Activated CD4-positive, alpha-beta memory T cell treated with anti-CD3 and anti-CD28 coated beads for 36 hours (primary cell): ENCODE measurements at regions not wholly inside any gene's neighbourhood (a gene's known extent, or its start where the extent isn't known, plus 50 kb on each side); places are given as distances from the start of the nearest gene placed in this dataset.

Experiments
- CTCF ChIA-PET: fragments of 350-600 bp; sonication (Branson Sonifier 250); formaldehyde crosslinking; loops from one replicate; lab custom pipeline; 2021; ENCODE audit warnings: antibody characterized with exemption, inconsistent platforms; lab: Charles Lee
- POLR2A ChIA-PET: fragments of 350-600 bp; sonication (Branson Sonifier 250); formaldehyde crosslinking; loops from one replicate; lab custom pipeline; 2021; ENCODE audit warnings: antibody characterized with exemption; lab: Charles Lee
- DNase-seq: peaks from one replicate; pipeline ENCODE4 v3.0.0-alpha.2; 2020
- H3K27ac Mint-ChIP-seq: one replicate; pipeline ENCODE4 v1.8.0; 2021; ENCODE audit warnings: mixed read lengths
- H3K27me3 Mint-ChIP-seq: one replicate; pipeline ENCODE4 v1.8.0; 2021; ENCODE audit warnings: mixed read lengths
- H3K36me3 Mint-ChIP-seq: one replicate; pipeline ENCODE4 v1.8.0; 2021; ENCODE audit warnings: mixed read lengths
- H3K4me1 Mint-ChIP-seq: one replicate; pipeline ENCODE4 v1.8.0; 2021; ENCODE audit warnings: low read depth, mixed read lengths
- H3K4me3 Mint-ChIP-seq: one replicate; pipeline ENCODE4 v1.8.0; 2021; ENCODE audit warnings: mild to moderate bottlenecking, mixed read lengths
- H3K9me3 Mint-ChIP-seq: one replicate; pipeline ENCODE4 v1.8.0; 2021; ENCODE audit warnings: mixed read lengths
- intact Hi-C: fragments of 100-400 bp; cut with micrococcal nuclease; formaldehyde crosslinking; loops from one replicate; pipeline ENCODE4 v1.15.1; 2023

DNA sequence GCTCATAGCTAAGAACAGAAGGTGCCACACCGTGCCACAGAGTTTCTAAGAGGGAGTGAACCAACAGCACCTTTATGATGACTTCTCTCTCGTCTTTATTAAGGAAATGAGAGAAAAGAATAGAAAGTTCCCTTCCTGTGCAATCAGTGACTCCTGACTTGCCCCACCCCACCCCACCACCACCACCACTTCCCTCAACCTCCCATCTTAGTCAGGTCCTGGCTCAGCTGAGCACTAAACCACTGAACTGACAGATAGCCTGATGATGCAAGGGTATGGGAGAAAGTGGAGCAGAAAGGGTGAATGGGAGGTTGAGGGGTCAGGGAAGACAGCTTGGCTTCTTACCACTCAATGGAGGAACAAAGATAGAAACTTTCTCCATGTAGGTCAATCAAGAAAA is 75.2 kb upstream of the RMDN2 start:
- Mint-ChIP-seq H3K9me3 (no peaks in the 10 kb centered on the region), H3K4me3 (no peak overlapping the region), H3K4me1 (peaks cover 22% of the 10 kb centered on the region), H3K27me3 (no peaks in the 10 kb centered on the region), H3K27ac (peak overlapping the region; percentile 4), H3K36me3 (no peaks in the 10 kb centered on the region)
- intact Hi-C loops = loop anchor here (5.0 kb wide), 1 partner anchor 278 kb away; no protein-coding TSS in a partner anchor
- peak; percentile 69 for DNase-seq
- CTCF ChIA-PET = interaction anchor here (0.6 to 5.9 kb wide), 4 partner anchors 17 to 435 kb away, joined by 3 to 29 read pairs (median 8); no protein-coding TSS in a partner anchor
- POLR2A ChIA-PET = no interaction called here

DNA sequence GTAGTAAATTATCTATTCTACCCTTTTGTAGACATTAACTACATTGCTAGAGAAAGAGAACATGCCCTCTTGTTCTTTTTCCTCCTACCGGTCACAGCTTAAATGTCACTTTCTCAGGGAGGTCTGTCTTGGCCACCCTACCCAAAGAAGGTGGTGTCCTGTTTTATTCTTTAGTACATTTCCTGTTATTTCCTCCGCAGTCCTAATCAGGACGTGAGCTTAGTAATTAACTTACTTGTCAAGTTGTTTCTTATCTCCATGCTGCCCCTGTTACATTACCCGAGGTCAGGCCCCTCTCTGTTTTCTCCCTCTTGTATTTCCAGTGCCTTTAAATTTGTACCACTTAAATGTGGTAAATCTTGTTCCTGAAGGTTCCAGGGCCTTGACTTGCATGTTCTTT is 73.7 kb upstream of the RMDN2 start:
- peaks cover 22% of the 10 kb centered on the region for H3K4me1 Mint-ChIP-seq
- intact Hi-C loops = loop anchor here (5.0 kb wide), 1 partner anchor 279 kb away; no protein-coding TSS in a partner anchor
- H3K4me3 Mint-ChIP-seq = peak overlapping the region; percentile 42
- H3K27ac Mint-ChIP-seq = peak overlapping the region; percentile 83
- no peaks in the 10 kb centered on the region for H3K36me3 Mint-ChIP-seq
- no peaks in the 10 kb centered on the region for H3K27me3 Mint-ChIP-seq
- ChIA-PET CTCF (interaction anchor here (0.8 to 5.9 kb wide), 5 partner anchors 18 to 455 kb away, joined by 3 to 29 read pairs (median 10); no protein-coding TSS in a partner anchor), POLR2A (interaction anchor here (2.1 kb wide), 1 partner anchor 21 kb away, joined by 13 read pairs; no protein-coding TSS in a partner anchor)
- no peak for DNase-seq
- no peaks in the 10 kb centered on the region for H3K9me3 Mint-ChIP-seq

DNA sequence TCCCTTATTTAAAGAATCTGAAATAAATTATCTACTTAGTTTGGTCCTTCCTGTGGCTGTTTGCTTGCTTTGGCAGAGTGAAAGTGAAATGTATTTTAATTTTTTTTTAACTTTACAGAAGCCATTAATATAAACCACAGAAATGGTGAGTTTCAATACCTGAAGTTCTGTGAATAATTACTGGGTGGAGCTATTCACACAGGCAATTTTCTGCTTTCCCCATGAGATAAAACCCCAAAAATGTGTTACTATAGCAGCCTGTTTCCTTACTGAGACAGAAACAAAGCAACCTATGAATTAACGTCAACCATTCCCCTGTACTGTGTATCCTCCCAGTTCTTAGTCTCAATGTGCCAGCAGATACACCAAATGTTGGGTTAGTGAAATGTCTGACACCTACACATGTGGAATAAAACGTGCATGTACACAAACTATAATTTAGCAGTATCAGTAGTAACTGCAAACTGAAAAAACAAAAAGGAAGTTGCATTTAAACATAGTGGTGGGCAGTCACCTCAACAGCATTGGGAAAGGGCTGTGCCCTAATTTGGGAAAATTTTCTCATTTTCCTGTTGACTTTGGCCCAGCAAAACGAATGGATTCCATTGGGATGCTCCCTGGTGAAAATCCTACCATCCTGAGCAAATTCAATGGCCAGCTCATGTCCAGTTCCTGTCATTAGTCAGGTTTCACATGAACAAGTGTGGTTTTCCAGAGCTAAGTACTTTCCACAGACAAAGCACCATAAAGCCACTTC is 73.1 kb upstream of the RMDN2 start:
- H3K4me3 Mint-ChIP-seq = peak overlapping the region; percentile 21

DNA sequence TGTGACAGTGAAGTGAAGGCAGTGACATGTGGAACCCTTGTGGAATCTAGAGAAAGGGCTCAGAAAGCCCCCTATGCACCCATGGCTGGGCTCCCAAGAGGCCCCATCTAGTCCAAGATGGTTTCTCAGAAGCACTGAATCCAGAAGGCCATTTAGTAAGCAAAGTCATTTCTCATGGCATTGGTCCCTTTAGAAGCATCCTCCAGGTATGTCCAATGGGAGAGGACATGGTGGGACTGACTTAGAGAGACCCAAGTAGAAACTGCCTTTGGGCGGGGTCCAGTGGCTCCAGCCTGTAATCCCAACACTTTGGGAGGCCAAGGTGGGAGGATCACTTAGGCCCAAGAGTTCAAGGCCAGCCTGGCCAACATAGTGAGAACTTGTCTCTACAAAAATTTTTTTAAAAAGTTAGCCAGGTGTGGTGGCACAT is 72.5 kb upstream of the RMDN2 start:
- ChIA-PET POLR2A (interaction anchor here (2.1 kb wide), 1 partner anchor 20 kb away, joined by 13 read pairs; no protein-coding TSS in a partner anchor), CTCF (interaction anchor here (0.8 to 1.6 kb wide), 2 partner anchors 14 to 19 kb away, joined by 3 to 10 read pairs; no protein-coding TSS in a partner anchor)
- H3K27me3 Mint-ChIP-seq = no peaks in the 10 kb centered on the region
- no peaks in the 10 kb centered on the region for H3K36me3 Mint-ChIP-seq
- H3K4me1 Mint-ChIP-seq = peaks cover 22% of the 10 kb centered on the region
- H3K27ac Mint-ChIP-seq = peak overlapping the region; percentile 83
- no peaks in the 10 kb centered on the region for H3K9me3 Mint-ChIP-seq
- no peak overlapping the region for H3K4me3 Mint-ChIP-seq
- DNase-seq = no peak
- intact Hi-C loops = loop anchor here (1.0 to 5.0 kb wide), 2 partner anchors 19 to 280 kb away; no protein-coding TSS in a partner anchor

More for the DNA sequence above, 73.1 kb upstream of the RMDN2 start:
- no peak for DNase-seq
- peaks cover 22% of the 10 kb centered on the region for H3K4me1 Mint-ChIP-seq
- no peaks in the 10 kb centered on the region for H3K27me3 Mint-ChIP-seq
- H3K36me3 Mint-ChIP-seq = no peaks in the 10 kb centered on the region
- H3K27ac Mint-ChIP-seq = peak overlapping the region; percentile 83
- no peaks in the 10 kb centered on the region for H3K9me3 Mint-ChIP-seq
- ChIA-PET CTCF (interaction anchor here (1.0 to 5.9 kb wide), 4 partner anchors 19 to 456 kb away, joined by 3 to 29 read pairs (median 12); no protein-coding TSS in a partner anchor), POLR2A (interaction anchor here (2.1 kb wide), 1 partner anchor 20 kb away, joined by 13 read pairs; no protein-coding TSS in a partner anchor)
- intact Hi-C loops = loop anchor here (1.0 to 5.0 kb wide), 2 partner anchors 19 to 280 kb away; no protein-coding TSS in a partner anchor

DNA sequence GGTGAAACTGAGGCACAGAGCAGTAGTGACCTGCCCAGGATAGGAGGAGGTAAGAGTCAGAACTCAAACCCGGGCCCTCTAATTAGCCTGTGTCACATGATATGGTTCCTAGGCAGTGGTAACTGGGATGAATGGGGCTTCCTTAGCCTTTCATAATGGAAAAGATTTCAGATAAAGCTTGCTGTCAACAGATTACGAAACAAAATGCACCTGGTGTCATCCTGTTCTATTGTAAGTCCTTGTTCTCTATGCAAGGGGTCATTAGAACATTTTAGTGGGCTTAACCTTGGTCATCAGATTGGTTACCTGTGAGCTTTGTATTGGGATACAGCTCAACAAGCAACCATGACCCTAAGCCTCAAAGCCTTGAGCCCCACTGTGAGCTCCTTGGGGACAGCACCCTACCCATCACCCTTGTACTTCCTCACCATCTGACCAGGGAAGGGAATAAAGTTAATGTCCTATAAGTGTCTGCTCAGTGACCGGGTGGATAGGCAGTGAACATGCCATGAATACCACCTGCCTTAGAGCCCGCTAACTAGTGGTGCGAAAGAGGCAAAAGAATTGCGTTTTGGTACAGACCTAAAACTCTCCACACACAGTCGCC is 70.3 kb upstream of the RMDN2 start:
- H3K27ac Mint-ChIP-seq = no peak overlapping the region
- H3K9me3 Mint-ChIP-seq = peaks cover 5% of the 10 kb centered on the region
- peaks cover 26% of the 10 kb centered on the region for H3K4me1 Mint-ChIP-seq
- ChIA-PET CTCF (interaction anchor here (1.2 to 2.3 kb wide), 2 partner anchors 23 to 459 kb away, joined by 3 to 9 read pairs; no protein-coding TSS in a partner anchor), POLR2A (interaction anchor here (0.5 kb wide), 1 partner anchor 673 kb away, joined by 3 read pairs; no protein-coding TSS in a partner anchor)
- no peaks in the 10 kb centered on the region for H3K36me3 Mint-ChIP-seq
- DNase-seq = no peak
- no peak overlapping the region for H3K4me3 Mint-ChIP-seq
- no peaks in the 10 kb centered on the region for H3K27me3 Mint-ChIP-seq
- intact Hi-C loops = loop anchor here (5.0 kb wide), 1 partner anchor 282 kb away; no protein-coding TSS in a partner anchor

DNA sequence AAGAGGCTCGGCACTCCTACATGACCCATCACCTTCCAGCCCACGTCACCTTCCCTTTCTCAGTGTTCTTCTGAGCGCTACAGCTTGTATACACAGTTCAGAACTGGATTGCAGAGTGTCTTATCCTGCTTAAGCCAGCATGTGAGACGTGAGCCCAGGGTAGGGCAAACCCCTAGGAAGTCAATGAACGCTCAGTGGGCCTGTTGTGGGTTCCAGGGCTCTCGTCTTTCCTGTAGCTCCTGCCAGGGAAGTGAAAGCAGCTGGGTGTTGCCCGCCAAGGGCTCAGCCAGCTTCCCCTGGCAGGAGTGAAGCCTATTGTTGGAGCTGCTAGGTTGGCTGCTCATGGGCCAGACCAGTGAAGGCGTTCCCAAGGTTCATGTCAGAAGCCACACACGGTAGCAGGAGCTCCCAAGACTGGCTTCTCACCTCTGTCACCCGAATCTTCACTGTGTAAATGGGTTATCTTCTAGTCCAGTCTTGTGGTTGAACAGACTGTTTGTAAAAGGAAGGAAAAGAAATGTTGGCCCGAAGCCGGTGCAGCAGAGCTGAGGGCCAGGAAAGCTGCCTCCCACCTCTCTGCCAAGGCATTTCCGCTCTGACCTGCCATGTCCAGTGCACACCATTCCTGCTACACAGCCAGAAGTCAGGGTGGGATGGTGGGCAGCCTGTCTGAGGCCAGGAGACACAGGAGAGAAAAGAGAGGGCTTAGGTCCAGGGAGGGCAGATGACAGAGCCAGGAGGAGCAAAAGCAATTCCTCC is 69.6 kb upstream of the RMDN2 start:
- POLR2A ChIA-PET = no interaction called here
- no peak overlapping the region for H3K27ac Mint-ChIP-seq
- CTCF ChIA-PET = interaction anchor here (0.9 to 2.3 kb wide), 3 partner anchors 17 to 459 kb away, joined by 3 to 9 read pairs (median 3); no protein-coding TSS in a partner anchor

DNA sequence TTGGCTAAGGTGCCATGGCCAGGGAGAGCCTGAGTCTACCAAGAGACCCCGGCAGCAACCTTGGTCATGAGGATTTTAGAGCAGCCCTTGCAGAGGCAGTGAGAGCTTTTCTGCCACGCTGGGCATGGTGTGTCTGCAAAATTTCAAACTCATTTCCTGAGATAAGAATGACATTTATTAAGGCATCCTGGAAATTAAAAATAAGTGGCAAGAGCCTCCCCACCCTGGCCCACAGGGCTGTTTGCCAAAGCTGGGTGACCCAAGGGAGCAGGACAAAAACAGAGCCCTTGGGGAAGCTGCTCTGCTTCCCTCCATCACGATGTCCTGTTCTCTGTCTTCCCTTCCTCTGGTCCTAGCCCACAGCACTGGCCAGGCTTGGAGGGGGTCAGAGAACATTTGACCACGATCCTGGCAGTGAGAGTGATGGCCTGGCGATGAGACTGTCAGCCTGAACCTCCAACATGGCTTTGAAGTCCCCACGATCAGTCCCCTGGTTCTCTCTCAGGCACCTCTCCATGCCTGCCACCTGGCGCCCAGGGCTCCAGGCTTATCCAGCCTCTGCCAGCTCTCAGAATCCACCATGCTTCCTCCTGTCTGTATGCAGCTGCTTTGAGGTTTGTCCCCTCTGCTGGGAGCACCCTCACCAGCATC is 68.9 kb upstream of the RMDN2 start:
- intact Hi-C loops = no loop called here
- Mint-ChIP-seq H3K9me3 (peaks cover 5% of the 10 kb centered on the region), H3K36me3 (no peaks in the 10 kb centered on the region), H3K27me3 (no peaks in the 10 kb centered on the region), H3K4me3 (no peak overlapping the region), H3K27ac (no peak overlapping the region), H3K4me1 (peaks cover 16% of the 10 kb centered on the region)
- no peak for DNase-seq
- ChIA-PET CTCF (interaction anchor here (0.9 to 1.2 kb wide), 3 partner anchors 17 to 461 kb away, joined by 3 to 4 read pairs (median 3); no protein-coding TSS in a partner anchor), POLR2A (no interaction called here)

More for the DNA sequence above, 69.6 kb upstream of the RMDN2 start:
- no peak for DNase-seq
- H3K4me1 Mint-ChIP-seq = peaks cover 20% of the 10 kb centered on the region
- intact Hi-C loops = no loop called here
- H3K4me3 Mint-ChIP-seq = no peak overlapping the region
- peaks cover 5% of the 10 kb centered on the region for H3K9me3 Mint-ChIP-seq
- no peaks in the 10 kb centered on the region for H3K36me3 Mint-ChIP-seq
- H3K27me3 Mint-ChIP-seq = no peaks in the 10 kb centered on the region

DNA sequence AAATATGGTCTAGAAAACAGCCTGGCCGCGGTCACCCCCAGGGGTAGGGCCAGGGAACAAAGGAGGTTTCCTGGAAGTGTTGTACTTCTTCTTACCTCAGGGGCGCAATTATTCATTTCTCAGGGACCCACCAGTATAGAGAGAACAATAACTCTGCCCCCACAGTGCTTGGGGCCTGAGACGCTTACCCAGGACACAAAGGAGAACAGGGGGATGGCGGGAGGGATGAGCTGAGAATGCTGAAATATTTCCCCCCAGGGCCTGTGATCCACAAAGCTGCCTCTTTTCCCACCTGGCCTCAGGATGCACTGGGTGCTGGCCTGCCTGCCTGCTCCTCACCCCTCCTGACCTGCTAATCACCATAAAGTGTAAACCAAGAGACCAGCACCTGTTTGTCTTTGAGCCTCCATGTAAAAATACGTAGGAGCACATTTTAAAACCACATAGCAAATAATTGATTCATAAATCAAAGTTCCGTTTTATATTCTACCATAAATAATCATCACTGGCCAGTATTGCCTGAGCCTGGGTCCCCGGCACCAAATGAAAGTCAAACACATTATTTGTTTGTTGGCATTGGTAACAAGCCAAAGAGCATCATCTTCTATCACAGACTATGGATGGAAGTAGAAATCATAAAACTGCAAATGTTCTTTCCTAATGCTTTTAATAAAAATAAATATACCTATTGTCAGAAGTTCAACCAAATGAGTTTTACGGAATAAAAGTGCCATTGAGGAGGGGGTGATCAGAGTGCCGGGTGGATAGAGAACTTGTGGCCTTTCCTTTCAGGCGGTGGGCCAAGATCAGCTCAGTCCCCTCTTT is 67.3 kb upstream of the RMDN2 start:
- peaks cover 5% of the 10 kb centered on the region for H3K9me3 Mint-ChIP-seq
- intact Hi-C loops = no loop called here
- no peak overlapping the region for H3K4me3 Mint-ChIP-seq
- POLR2A ChIA-PET = no interaction called here
- H3K4me1 Mint-ChIP-seq = peaks cover 4% of the 10 kb centered on the region
- no peaks in the 10 kb centered on the region for H3K36me3 Mint-ChIP-seq
- DNase-seq = no peak
- no peak overlapping the region for H3K27ac Mint-ChIP-seq
- no peaks in the 10 kb centered on the region for H3K27me3 Mint-ChIP-seq
- CTCF ChIA-PET = no interaction called here

DNA sequence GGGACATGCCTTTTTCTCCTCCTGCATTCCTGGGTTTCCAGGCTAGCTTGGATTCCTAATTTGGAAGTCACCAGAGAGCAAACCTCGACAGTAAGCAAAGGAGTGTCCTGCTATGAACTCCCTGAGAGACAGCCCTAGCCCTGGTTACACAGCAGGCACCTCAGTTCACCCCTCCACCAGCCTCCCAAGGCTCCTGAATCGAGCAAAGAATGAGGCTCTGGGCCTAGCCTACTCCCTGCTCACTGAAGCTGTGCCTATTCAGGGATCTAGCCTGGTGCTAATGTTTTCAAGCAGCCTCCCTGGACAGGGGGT is 66.7 kb upstream of the RMDN2 start:
- peaks cover 5% of the 10 kb centered on the region for H3K9me3 Mint-ChIP-seq
- no peaks in the 10 kb centered on the region for H3K36me3 Mint-ChIP-seq
- H3K4me3 Mint-ChIP-seq = no peak overlapping the region
- intact Hi-C loops = no loop called here
- peaks cover 4% of the 10 kb centered on the region for H3K4me1 Mint-ChIP-seq
- no peak overlapping the region for H3K27ac Mint-ChIP-seq
- peaks cover 5% of the 10 kb centered on the region for H3K27me3 Mint-ChIP-seq
- no peak for DNase-seq
- ChIA-PET POLR2A (no interaction called here), CTCF (interaction anchor here (1.2 kb wide), 1 partner anchor 26 kb away, joined by 3 read pairs; no protein-coding TSS in a partner anchor)

DNA sequence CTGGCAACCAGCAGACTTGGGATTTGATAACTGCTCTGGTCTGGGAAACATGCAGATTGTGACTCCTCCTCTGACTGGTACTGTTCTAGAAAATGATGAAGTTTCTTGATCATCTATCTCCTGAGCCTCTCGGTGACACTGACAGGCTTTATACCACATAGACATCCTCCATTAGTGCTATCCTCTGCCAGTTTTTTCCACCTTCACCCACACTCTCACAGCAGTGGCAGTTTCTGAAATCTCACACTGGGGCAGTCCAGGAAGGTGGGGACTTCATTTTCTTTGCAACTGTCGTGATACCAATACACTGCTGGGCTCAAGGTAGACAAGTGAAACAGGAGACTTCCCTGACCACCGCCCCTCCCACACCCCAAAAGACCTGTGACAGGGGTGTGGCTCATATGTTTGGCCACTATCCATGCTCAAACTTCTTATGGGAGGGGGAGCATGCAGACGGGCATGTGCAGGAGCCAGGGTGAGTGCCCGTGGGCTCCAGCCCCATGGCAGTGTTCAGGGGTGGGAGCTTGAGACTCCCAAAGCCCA is 66.3 kb upstream of the RMDN2 start:
- Mint-ChIP-seq H3K9me3 (peaks cover 5% of the 10 kb centered on the region), H3K4me1 (peaks cover 4% of the 10 kb centered on the region), H3K36me3 (no peaks in the 10 kb centered on the region), H3K27me3 (peaks cover 6% of the 10 kb centered on the region), H3K4me3 (no peak overlapping the region), H3K27ac (no peak overlapping the region)
- POLR2A ChIA-PET = interaction anchor here (0.6 kb wide), 1 partner anchor 13 kb away, joined by 4 read pairs; no protein-coding TSS in a partner anchor
- intact Hi-C loops = no loop called here
- DNase-seq = no peak
- CTCF ChIA-PET = interaction anchor here (0.6 to 1.2 kb wide), 2 partner anchors 26 to 678 kb away, joined by 3 read pairs; no protein-coding TSS in a partner anchor
